ENCODE measurements at regions not wholly inside any gene's neighbourhood (a gene's known extent, or its start where the extent isn't known, plus 50 kb on each side); places are given as distances from the start of the nearest gene placed in this dataset.
"Not testable (repeated sequence)": the region's sequence is repeated elsewhere in the genome, so short reads cannot be mapped to it uniquely, and the experiment has no call there.

GRCh38 chr12:14099994-14100393 is 118.6 kb upstream of the GRIN2B start:
- Histone ChIP-seq H3K4me1 (ENCODE audit: insufficient read depth, low read length, poor library complexity, severe bottlenecking) (peaks cover 8% of the 10 kb centered on the region), H4K20me1 (ENCODE audit: insufficient read depth, low read length) (no peaks in the 10 kb centered on the region), H3K9me3 (ENCODE audit: low read length) (peaks cover 12% of the 10 kb centered on the region; the same call in 1 of the 2 replicates), H3K36me3 (ENCODE audit: insufficient read depth, low read length) (no peaks in the 10 kb centered on the region), H2AFZ (ENCODE audit: low read length) (peak overlapping the region; percentile 9; the same call in 1 of the 2 replicates), H3K27ac (ENCODE audit: low read depth, low read length, poor library complexity, severe bottlenecking) (no peak overlapping the region), H3K4me3 (ENCODE audit: low read depth, low read length, poor library complexity, severe bottlenecking) (no peak overlapping the region), H3K4me2 (ENCODE audit: low read length) (no peak overlapping the region), H3K9me2 (ENCODE audit: insufficient read depth, low read length) (no peaks in the 10 kb centered on the region), H3K79me2 (ENCODE audit: insufficient read depth, low read depth, low read length) (no peaks in the 10 kb centered on the region)
- CTCF ChIA-PET (ENCODE audit: unreplicated experiment): interaction anchor here (0.6 to 1.3 kb wide), 4 partner anchors 9 to 39 kb away, joined by 3 to 4 read pairs (median 4); no protein-coding TSS in a partner anchor
- intact Hi-C loops (cut with micrococcal nuclease; ENCODE audit: unreplicated experiment): no loop called here
- BruUV-seq (replicated peaks): no TSS peak
- POLR2A ChIA-PET: interaction anchor here (0.5 to 1.1 kb wide), 3 partner anchors 10 to 431 kb away, joined by 3 read pairs; no protein-coding TSS in a partner anchor
- DNase-seq (ENCODE audit: low spot score): peak; percentile 11
- TF ChIP-seq EZH2phosphoT487 (IDR thresholded peaks at IDR 0.05; ENCODE audit: borderline replicate concordance, low read depth, low read length): no peak
- TF ChIP-seq CTCF (conservative IDR thresholded peaks at IDR 0.05; ENCODE audit: low read length): no peak

GRCh38 chr12:14101556-14101955 is 120.2 kb upstream of the GRIN2B start:
- H3K36me3 ChIP-seq (ENCODE audit: insufficient read depth, low read length); H4K20me1 ChIP-seq (ENCODE audit: insufficient read depth, low read length); intact Hi-C loops (cut with micrococcal nuclease; ENCODE audit: unreplicated experiment); CTCF ChIA-PET (ENCODE audit: unreplicated experiment); DNase-seq (ENCODE audit: low spot score); H3K9me2 ChIP-seq (ENCODE audit: insufficient read depth, low read length); H3K9me3 ChIP-seq (ENCODE audit: low read length); H3K4me2 ChIP-seq (ENCODE audit: low read length); H3K4me1 ChIP-seq (ENCODE audit: insufficient read depth, low read length, poor library complexity, severe bottlenecking); BruUV-seq (replicated peaks); H3K79me2 ChIP-seq (ENCODE audit: insufficient read depth, low read depth, low read length); H3K4me3 ChIP-seq (ENCODE audit: low read depth, low read length, poor library complexity, severe bottlenecking); H3K27ac ChIP-seq (ENCODE audit: low read depth, low read length, poor library complexity, severe bottlenecking): not testable (repeated sequence)
- POLR2A ChIA-PET: interaction anchor here (0.6 kb wide), 1 partner anchor 368 kb away, joined by 3 read pairs; no protein-coding TSS in a partner anchor
- peak overlapping the region; percentile 1; the same call in 1 of the 2 replicates for H2AFZ ChIP-seq (ENCODE audit: low read length)

GRCh38 chr12:14111230-14111865 is 129.9 kb upstream of the GRIN2B start:
- H4K20me1 ChIP-seq (ENCODE audit: insufficient read depth, low read length): no peaks in the 10 kb centered on the region
- peak overlapping the region; percentile 93 for H2AFZ ChIP-seq (ENCODE audit: low read length)
- H3K27ac ChIP-seq (ENCODE audit: low read depth, low read length, poor library complexity, severe bottlenecking): peak overlapping the region; percentile 65

More at GRCh38 chr12:14111230-14111865, 129.9 kb upstream of the GRIN2B start:
- no peaks in the 10 kb centered on the region for H3K9me3 ChIP-seq (ENCODE audit: low read length)
- H3K36me3 ChIP-seq (ENCODE audit: insufficient read depth, low read length): no peaks in the 10 kb centered on the region
- no TSS peak for BruUV-seq (replicated peaks)
- ChIA-PET CTCF (ENCODE audit: unreplicated experiment) (interaction anchor here (1.0 to 3.6 kb wide), 3 partner anchors 11 to 56 kb away, joined by 3 to 19 read pairs (median 4); no protein-coding TSS in a partner anchor), POLR2A (interaction anchor here (0.5 to 5.0 kb wide), 13 partner anchors 17 to 1753 kb away, joined by 3 to 28 read pairs (median 4); no protein-coding TSS in a partner anchor)
- DNase-seq (ENCODE audit: low spot score): peak; percentile 96
- peak overlapping the region; percentile 56 for H3K4me2 ChIP-seq (ENCODE audit: low read length)
- H3K4me3 ChIP-seq (ENCODE audit: low read depth, low read length, poor library complexity, severe bottlenecking): peak overlapping the region; percentile 21
- TF ChIP-seq CTCF (conservative IDR thresholded peaks at IDR 0.05; ENCODE audit: low read length) (peak; percentile 89), EZH2phosphoT487 (IDR thresholded peaks at IDR 0.05; ENCODE audit: borderline replicate concordance, low read depth, low read length) (no peak)
- H3K4me1 ChIP-seq (ENCODE audit: insufficient read depth, low read length, poor library complexity, severe bottlenecking): peaks cover 33% of the 10 kb centered on the region
- no peaks in the 10 kb centered on the region for H3K79me2 ChIP-seq (ENCODE audit: insufficient read depth, low read depth, low read length)
- no peaks in the 10 kb centered on the region for H3K9me2 ChIP-seq (ENCODE audit: insufficient read depth, low read length)
- intact Hi-C loops (cut with micrococcal nuclease; ENCODE audit: unreplicated experiment): loop anchor here (1.0 to 2.0 kb wide), 2 partner anchors 45 to 56 kb away; no protein-coding TSS in a partner anchor
